GM18498 (cell line): ENCODE measurements at regions not wholly inside any gene's neighbourhood (a gene's known extent, or its start where the extent isn't known, plus 50 kb on each side); places are given as distances from the start of the nearest gene placed in this dataset.

Source experiments
- ATAC-seq: cut with Tn5 transposase; IDR thresholded peaks from one replicate; pipeline ENCODE4 v1.9.1; 2021; ENCODE audit warnings: mild to moderate bottlenecking, moderate library complexity; ENCODE audit not compliant: unreplicated experiment

DNA sequence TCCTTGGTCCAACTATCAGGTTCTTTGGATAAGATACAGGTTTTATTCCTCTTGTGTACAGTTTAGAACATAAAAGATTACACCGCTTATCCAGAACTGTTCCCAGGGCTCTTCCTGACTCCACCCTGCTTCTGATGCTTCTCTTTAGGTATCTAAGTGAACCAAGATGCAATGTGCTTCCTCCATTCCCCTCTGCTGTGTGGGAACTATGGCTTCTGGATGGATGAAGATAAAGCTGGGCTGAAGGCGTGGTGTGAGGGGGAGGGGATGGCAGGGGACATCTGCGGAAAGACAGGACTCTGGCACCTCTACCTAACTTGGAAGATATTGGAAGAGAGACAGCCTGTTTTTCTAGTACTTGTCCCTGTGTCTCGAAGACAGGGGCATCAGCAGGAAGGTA is 209.9 kb upstream of the TBX20 start:
- ATAC-seq: no peak

GRCh38 chr7:35463176-35463700 is 209.3 kb upstream of the TBX20 start:
- ATAC-seq: no peak

GRCh38 chr7:35454575-35455385 is 200.9 kb upstream of the TBX20 start:
- no peak for ATAC-seq

DNA sequence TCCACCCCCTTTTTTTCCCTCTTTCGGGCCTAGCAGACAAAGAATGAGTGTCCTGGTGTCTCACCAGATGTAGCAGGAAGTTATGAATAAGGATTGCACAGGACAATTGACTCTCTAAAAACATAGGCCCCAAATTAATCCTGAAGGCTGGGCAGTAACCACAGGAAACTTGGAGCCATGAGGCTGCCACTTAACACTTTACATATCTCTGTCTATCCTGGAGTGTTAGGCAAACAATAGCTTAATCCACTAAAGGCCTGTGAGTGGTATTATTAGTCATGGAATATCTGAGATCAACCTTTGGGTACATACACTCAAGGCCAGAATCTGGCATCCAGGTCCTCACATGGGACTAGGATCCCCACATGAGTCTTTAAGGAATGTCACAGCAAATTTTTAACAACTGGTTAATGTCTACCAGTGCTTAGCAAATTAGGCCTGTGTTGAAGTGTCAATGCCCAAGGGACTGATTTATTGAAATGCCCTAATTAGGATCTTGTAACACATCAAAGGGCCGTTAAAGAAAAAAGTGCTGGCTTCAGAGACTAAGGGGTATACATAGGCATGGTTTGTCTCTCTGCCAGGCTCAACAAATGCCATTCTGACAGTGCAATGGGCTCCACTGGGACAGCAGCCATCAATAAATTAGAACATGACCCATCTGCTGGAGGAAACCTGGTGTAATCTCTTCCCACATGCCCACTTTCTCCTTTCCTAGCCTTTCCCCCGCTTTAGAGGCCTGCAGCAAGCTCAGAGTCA is 196.7 kb upstream of the TBX20 start:
- no peak for ATAC-seq

DNA sequence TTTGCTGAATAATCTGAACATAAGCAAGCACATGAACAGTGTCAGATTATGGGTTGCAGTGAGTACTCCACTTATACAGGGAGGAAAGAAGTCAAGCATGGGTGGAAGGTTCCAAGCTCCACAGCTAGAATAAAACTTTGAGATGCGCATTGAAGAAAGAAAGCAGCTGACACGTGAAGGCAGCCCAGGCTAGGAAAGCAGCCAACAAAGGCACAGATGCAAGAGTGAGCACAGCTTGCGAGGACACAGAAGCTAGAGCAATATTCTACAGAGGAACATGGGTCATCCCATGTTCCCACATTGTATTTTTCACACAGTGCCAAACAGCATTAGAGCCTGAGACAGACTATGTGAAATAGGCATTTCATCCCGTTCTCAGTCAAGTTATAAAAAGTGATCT is 194.6 kb upstream of the TBX20 start:
- no peak for ATAC-seq

DNA sequence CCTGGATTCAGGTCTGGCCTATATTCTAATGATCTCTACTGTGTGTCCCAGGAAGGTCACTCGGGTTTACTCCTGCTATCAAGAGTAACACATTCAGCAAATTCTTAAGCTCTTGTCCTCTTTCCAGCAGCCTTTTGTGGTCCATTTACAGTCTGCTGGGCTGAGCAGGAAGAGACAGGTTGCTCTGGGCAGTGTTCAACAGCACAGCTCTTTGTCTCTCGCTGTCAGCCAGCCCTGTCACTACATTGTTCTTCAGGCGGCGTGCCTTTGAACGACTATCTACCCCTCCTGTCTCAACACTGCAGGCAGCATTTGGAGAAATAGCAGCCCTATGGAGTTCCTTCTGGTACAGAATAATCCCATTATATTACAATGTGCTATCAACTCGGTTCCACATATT is 192.2 kb upstream of the TBX20 start:
- no peak for ATAC-seq

- no peak for ATAC-seq
These were observed 183.8 kb upstream of the TBX20 start for GRCh38 chr7:35437619-35438275.

GRCh38 chr7:35436452-35436851 is 182.6 kb upstream of the TBX20 start:
- no peak for ATAC-seq

DNA sequence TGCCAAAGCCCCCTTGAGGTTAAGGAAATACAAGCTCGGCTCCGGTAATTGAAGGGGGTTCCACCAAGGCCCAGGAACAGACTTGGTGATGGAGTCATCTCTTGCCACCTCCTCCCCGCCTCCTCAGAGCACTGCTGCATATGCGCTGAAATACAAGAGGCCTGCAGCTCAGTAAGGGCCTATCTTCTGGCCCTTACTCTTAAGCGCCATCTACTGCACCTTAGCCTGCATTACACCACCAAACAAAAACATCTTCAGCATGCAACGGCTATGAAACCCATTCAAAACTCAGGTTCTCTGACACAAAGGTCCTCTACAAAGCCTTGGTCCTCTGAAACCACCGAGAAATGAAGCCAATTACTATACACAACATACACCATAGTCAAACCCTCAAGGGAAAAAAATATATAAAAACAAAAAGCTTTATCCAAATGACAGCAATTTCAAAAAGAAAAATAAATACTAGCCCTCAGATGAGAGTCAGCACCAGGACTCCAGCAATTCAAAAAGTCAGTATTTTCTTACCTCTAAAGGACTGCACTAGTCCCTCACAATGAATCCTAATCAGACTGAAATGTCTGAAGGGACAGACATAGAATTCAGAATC is 176.8 kb upstream of the TBX20 start:
- ATAC-seq: no peak

- no peak for ATAC-seq
These were observed 171.1 kb upstream of the TBX20 start for GRCh38 chr7:35424869-35425495.

DNA sequence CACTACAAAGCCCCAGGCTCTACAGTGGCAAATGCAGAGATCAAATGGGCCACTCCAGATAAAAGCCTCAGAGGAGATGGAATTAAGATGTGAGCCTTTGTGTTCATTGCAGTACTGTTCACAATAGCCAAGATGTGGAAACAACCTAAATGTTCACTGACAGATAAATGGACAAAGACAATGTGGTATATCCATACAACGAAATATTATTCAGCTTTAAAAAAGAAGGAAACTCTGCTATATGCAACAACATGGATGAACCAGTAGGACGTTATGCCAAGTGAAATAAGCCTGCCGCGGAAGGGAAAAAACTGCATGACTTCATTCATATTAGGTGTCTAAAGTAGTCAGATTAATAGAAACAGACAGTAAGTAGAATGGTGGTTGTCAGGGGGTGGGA is 170.5 kb upstream of the TBX20 start:
- no peak for ATAC-seq

- ATAC-seq: no peak
These were observed 168.8 kb upstream of the TBX20 start for GRCh38 chr7:35422715-35423114.

GRCh38 chr7:35420656-35421055 is 166.8 kb upstream of the TBX20 start:
- ATAC-seq: no peak

GRCh38 chr7:35419391-35419755 is 165.5 kb upstream of the TBX20 start:
- no peak for ATAC-seq

DNA sequence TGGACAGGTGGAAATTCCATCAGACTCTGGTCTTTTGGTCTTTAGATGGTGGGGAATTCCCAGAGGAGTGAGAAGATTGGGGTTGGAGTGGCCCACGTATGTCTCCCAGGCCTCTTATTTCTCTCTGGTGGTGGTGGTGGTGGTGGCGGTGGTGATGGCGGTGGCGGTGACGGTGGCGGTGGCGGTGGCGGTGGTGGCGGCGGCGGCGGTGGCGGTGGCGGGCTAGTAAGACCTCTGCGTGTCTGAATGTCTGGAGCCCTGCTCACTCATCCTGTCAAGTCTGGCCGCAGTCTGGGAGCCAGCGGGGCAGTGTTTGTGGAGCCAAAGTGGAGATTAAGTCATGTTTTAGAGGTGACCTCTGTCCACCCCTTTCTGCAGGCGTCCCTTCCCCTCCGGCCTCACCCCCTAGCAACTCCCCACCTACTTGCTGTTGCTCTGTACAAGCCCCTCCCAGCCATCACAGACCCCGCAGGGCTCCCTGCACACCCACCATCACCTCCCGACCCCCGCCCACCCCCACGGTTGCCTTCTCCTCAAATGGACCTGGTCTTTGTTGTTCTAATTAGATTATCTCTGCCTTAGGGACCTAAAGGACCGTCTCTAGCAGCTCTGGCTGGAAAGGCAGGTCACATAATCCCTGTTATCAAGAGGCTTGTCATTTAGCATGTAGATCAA is 165.0 kb upstream of the TBX20 start:
- no peak for ATAC-seq

- no peak for ATAC-seq
These were observed 162.7 kb upstream of the TBX20 start for GRCh38 chr7:35416568-35416967.

- no peak for ATAC-seq
These were observed 161.5 kb upstream of the TBX20 start for GRCh38 chr7:35415411-35415822.

GRCh38 chr7:35411331-35411730 is 157.4 kb upstream of the TBX20 start:
- no peak for ATAC-seq

DNA sequence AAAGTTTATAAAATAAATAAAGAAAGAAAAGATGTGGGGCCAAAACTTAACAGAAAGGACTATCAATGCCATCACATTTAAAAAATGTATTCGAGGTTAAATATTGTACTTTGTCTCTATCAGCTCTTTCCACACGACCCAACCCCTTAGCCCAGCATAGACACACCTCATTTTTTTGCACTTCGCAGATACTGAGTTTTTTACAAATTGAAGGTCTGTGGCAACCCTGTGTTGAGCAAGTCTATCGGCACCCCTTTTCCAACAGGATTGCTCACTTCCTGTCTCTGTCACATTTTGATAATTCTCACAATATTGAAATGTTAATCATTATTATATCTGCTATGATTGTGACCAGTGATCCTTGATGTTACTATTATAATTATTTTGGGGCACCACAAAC is 151.6 kb upstream of the TBX20 start:
- ATAC-seq: no peak

- no peak for ATAC-seq
These were observed 147.4 kb upstream of the TBX20 start for GRCh38 chr7:35401217-35401879.
